Heart left ventricle (tissue), 13 donors: ENCODE measurements at regions not wholly inside any gene's neighbourhood (a gene's known extent, or its start where the extent isn't known, plus 50 kb on each side); places are given as distances from the start of the nearest gene placed in this dataset.
"Not testable (repeated sequence)": the region's sequence is repeated elsewhere in the genome, so short reads cannot be mapped to it uniquely, and the experiment has no call there.

Experiments
- CTCF ChIP-seq, 12 donors: fragments of 200-600 bp; sonication (generic) in 4 of 12; IDR thresholded peaks; one replicate each; pipeline versions ENCODE4 v1.5.0 to v1.8.0; 2018 to 2022; ENCODE audit warnings: antibody characterized with exemption in 12 of 12, mild to moderate bottlenecking in 5 of 12
- POLR2A ChIP-seq, 2 donors: fragments of 450-650 bp; IDR thresholded peaks; one replicate each; pipeline ENCODE4 v1.6.1; 2017; ENCODE audit warnings: antibody characterized with exemption in 2 of 2, mild to moderate bottlenecking in 2 of 2, moderate library complexity in 2 of 2
- donor health status: ischemic (EF 13 %, LVEDD 7.1; RV severe dilation, severe dysfunction).
- donor health status: DM: no; HTN: yes; CAD: no.
- donor health status: DM: no; HTN: no; CAD: no.
- donor health status: ischemic (EF 25% LVEDD 6.9; RV normal size, moderate dysfunction).
- donor health status: ischemic (EF 25% LVEDD 5.7; RV mildly dilated, moderate dysfunction).
- donor health status: ischemic (EF 35%, LVEDD 5.7; RV mildly dilated, moderate dysfunction).
- donor health status: nonischemic (EF 11% LVEDD 7.7; RV severe dilation, severe dysfunction).
- donor health status: DM: yes; HTN: yes; CAD: no.
- donor health status: PGD.
- donor health status: ischemic (EF 29% LVEDD 5.4; RV normal size, mild dysfunction).
- donor health status: nonischemic (EF 23%, LVEDD 6.1; RV moderate dilation, normal function).

- not testable (repeated sequence) for TF ChIP-seq CTCF, POLR2A (IDR thresholded peaks at IDR 0.05)
Measured at GRCh38 chr5:98342958-98343660, 430.4 kb upstream of the RGMB start.
